ENCODE measurements at regions not wholly inside any gene's neighbourhood (a gene's known extent, or its start where the extent isn't known, plus 50 kb on each side); places are given as distances from the start of the nearest gene placed in this dataset.

DNA sequence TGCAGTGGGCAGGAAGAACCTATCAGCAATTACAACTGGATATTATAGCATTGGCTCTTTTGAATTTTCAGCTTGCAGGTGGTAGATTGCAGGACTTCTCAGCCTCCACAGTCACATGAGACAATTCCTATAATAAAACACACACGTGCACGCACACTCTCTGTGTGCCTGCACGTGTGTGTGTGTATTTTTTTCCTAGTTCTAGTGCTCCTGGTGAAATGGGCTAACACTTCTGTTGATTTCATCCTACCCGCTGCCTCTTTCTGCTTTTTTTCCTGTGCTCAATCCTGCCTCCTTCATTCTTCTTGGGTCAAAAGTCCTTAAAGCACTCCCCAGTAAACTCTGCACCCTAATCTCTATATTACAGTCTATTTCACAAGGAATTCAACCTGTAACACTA, 320.1 kb downstream of the OSTF1 start:
- DNase-seq, result no peak

DNA sequence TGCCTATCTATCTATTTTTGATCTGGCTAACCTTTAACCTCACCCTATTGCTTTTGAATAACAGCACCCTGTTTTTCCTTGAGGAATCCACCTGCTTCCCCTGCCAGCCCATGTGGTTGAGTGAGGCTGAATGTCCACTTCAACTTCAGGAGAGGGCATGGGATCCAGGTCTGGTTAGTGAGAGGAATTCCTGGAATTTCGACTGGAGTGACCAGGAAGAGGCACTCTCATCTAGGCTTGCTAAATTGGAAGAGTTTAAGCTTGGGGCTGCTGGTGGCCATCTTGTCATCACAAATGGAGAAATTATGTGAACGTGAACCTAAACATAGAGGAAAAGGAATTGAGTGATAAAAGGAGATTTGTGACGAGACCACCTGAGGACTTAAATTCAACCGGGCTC, 322.1 kb downstream of the OSTF1 start:
- no peak for DNase-seq

- no peak for DNase-seq
Observed at GRCh38 chr9:75414371-75415160, 326.3 kb downstream of the OSTF1 start.

DNA sequence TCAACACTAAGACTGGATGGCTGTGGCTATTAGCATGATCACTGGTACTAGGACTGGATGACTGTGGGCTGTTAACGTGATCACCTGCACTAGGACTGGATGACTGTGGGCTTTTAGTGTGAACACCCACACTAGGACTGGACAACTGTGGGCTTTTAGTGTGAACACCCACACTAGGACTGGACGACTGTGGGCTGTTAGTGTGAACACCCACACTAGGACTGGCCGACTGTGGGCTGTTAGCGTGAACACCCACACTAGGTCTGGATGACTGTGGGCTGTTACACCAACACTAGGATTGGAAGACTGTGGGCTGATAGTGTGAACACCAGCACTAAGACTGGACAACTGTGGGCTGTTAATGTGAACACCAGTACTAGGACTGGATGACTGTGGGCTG, 329.2 kb downstream of the OSTF1 start:
- no peak for DNase-seq

- DNase-seq, result no peak
Observed at GRCh38 chr9:75418518-75418917, 330.2 kb downstream of the OSTF1 start.

GRCh38 chr9:75422944-75423522, 334.7 kb downstream of the OSTF1 start:
- no peak for DNase-seq

GRCh38 chr9:75429531-75430475, 341.5 kb downstream of the OSTF1 start:
- DNase-seq, result peak in 2 of 56 donors; percentile 1 to 20

- DNase-seq, result no peak
Observed at GRCh38 chr9:75431375-75431774, 343.1 kb downstream of the OSTF1 start.

DNA sequence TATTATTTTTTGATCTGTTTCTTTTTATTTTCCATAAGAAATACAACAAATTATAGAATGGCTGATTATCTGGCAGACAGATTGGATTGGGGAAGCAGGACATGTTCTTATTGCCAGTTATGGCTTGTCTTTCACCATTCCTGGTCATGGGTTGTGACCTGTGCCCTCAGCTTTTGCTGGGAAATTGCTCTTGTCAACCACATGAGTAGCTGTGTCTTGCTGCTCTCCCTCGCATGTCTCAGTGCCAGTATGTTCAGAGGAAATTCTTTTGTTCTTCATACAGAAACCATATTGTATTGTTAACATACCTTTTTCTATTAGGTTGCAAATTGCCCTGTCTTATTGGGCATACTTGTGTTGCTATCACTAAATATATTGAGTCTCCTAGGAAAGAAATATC, 344.1 kb downstream of the OSTF1 start:
- no peak for DNase-seq

GRCh38 chr9:75432888-75433287, 344.6 kb downstream of the OSTF1 start:
- no peak for DNase-seq

- DNase-seq, result no peak
Observed at GRCh38 chr9:75438716-75439115, 350.4 kb downstream of the OSTF1 start.

DNA sequence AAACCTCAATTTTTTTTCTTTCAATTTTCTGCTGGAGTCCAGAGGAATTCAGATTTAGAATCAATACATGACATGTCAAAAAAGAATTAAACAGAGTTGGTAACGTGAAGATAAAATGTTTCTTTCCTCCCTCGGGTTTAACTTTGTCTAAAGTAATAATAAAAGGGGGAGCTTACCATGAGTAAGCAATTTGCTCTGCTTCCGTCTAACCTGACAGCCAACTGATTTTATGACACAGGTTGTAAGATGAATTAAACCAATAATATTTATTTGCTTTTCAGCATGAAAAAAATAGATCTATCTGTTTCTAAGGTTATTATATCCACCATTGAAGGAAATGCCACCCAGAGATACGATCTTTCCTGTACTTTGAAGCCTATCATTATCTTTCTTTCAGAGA, 352.6 kb downstream of the OSTF1 start:
- no peak for DNase-seq

- no peak for DNase-seq
Observed at GRCh38 chr9:75445144-75445543, 356.8 kb downstream of the OSTF1 start.

- DNase-seq, result no peak
Observed at GRCh38 chr9:75447281-75447680, 359.0 kb downstream of the OSTF1 start.

DNA sequence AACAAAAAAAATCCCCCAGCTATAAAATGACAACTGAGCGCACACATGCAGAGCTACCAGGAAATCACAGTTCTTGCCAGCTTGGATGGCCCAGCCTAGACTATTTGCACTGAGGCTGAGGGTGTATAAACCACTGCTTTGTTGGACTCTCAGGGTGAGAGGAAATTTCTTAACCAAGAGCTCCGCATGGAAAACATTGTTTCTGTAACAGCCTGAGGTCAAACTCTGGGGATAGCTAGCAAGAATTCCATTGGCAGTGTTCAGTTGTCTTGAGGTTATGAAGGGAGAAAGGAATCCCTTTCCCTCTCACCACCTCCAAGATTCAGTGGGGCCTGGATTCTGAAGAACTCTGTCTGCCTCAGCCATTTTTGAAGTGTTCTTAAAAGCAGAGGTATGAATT, 360.0 kb downstream of the OSTF1 start:
- no peak for DNase-seq

DNA sequence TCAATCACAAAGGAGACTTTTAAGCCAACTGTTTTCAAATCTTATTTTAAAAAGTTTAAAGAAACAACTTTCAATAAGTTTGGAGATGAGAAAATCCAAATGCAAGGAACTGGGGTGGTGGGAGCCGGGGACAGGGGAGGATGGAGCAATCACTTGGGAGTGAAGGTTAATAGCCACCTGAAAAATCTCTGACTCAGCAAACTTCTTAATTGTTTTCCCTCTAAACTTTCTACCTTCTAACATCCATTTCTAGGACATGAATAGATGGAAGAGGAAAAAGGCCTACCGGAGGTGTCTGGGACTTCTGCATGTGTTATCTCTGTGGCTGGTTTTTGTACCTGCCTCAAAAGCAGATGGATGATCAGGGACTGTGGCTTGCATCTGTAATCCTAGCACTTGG, 360.6 kb downstream of the OSTF1 start:
- no peak for DNase-seq

- no peak for DNase-seq
Observed at GRCh38 chr9:75451045-75451444, 362.7 kb downstream of the OSTF1 start.

GRCh38 chr9:75451505-75451904, 363.2 kb downstream of the OSTF1 start:
- no peak for DNase-seq

DNA sequence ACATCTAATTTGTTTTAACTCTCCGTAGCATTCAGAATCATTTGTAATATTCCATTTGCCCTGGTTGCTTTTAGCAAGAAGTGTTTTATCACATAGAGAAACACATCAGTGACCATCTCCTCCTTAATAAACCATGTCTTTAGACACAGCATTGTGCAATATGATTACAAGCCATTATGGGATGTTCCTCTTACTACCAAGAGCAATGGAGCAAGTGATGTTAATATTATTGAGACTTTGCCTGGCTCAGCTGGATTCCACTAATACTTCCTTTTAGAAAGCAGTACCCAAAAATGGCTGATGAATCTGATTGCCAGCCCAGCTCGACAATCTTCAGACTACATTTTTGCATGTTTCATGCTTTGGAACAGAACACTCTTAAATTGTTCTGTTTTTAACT, 364.2 kb downstream of the OSTF1 start:
- no peak for DNase-seq

DNA sequence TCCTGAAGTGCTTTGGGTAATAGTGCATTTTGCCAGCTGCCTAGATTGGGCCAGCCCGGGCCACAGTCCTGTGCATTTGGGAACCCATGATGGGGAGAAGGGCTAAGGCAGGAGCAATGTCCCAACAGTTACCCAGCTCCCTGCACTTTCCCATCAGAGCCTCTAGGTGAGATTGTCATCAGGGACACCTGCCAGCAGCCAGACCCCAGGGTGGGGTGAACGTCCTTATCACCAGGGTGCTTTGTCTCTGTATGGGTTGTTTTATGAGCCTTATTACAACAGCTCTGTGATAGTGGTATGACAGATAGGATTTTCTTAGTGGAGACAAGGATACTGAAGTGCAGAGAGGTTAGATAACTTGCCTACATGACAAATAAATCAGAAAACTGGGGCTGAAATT, 365.7 kb downstream of the OSTF1 start:
- DNase-seq, result no peak

DNA sequence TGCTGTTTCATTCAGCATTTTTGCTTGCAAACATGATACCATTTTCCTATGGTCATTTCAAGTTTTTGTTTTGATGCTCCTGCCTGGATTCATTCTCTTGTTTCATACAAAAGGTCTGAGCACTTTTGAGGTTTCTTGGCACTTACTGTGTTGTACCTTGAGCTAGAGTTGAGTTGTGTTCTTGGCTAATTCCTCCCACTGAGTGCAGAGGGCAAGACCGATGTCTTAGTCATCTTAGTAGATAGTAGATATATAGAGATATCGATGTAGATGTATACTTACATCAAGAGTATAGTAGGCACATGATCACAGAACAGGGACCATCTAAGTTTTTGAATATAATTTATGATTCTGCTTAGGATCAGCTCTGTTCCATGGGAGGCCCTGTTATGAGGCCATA, 366.6 kb downstream of the OSTF1 start:
- no peak for DNase-seq

DNA sequence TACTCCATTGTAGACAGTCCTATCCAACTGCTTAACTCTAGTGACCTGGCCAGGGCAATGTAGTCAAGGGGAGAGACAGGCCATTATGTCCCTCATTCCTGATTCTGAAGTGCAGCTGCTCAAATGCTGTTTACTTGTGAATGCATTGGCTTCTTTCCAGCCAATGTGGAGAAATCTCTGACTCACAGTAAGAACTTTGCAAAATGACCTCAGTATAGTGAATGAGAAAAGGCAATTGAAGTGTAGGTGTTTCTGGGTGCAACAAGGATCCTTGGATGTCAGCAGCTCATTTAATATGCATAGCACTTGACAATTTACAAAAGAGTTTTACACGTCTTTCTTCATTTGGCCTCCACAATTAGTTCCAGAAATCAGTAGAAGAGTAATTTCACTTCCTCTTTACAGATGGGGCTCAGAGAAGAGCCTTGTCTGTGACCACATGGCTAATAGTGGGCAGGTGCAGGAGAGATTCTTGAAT, 367.2 kb downstream of the OSTF1 start:
- peak in 1 of 56 donors; percentile 4 for DNase-seq
